H1 (cell line): ENCODE measurements at regions not wholly inside any gene's neighbourhood (a gene's known extent, or its start where the extent isn't known, plus 50 kb on each side); places are given as distances from the start of the nearest gene placed in this dataset.

Source experiments
- BCL11A ChIP-seq, 2 experiments: IDR thresholded peaks; one replicate each; pipeline ENCODE4 v1.6.1; 2011; ENCODE audit warnings: low read depth in 2 of 2, low read length in 2 of 2, mild to moderate bottlenecking in 2 of 2
- MAX ChIP-seq: IDR thresholded peaks from 2 replicates; pipeline ENCODE4 v1.6.1; 2012; ENCODE audit warnings: inconsistent platforms
- RAD21 ChIP-seq, 2 experiments: IDR thresholded peaks in 1 of 2; conservative IDR thresholded peaks in 1 of 2; 2 replicates each; pipeline ENCODE4 v1.6.1; 2011; ENCODE audit warnings: low read depth in 2 of 2, low read length in 2 of 2, improper control_type of control experiment in 1 of 2, inconsistent platforms in 1 of 2, mild to moderate bottlenecking in 1 of 2, moderate library complexity in 1 of 2
- SP1 ChIP-seq: IDR thresholded peaks from 2 replicates; pipeline ENCODE4 v1.6.1; 2011; ENCODE audit warnings: low read depth, low read length
- ZNF274 ChIP-seq: IDR thresholded peaks from 2 replicates; pipeline ENCODE4 v1.7.0; 2012; ENCODE audit warnings: low read length, borderline replicate concordance; ENCODE audit errors: extremely low read depth

- TF ChIP-seq BCL11A (IDR thresholded peaks at IDR 0.05; ENCODE audit: low read depth in 2 of 2, low read length in 2 of 2) (no peak), SP1 (no peak), MAX (no peak), ZNF274 (no peak), RAD21 (IDR thresholded peaks at IDR 0.05 in 1 of 2, conservative IDR thresholded peaks at IDR 0.05 in 1 of 2; ENCODE audit: low read depth in 2 of 2, low read length in 2 of 2) (no peak)
- TF ChIP-seq, all 59 proteins: peak for 0
Observed at GRCh38 chr4:138097912-138098600, 144.1 kb downstream of the SLC7A11 start (continued).
